HepG2 (cell line): ENCODE measurements at regions not wholly inside any gene's neighbourhood (a gene's known extent, or its start where the extent isn't known, plus 50 kb on each side); places are given as distances from the start of the nearest gene placed in this dataset.

Source experiments
- CTCF ChIP-seq: sonication (generic); formaldehyde crosslinking; IDR thresholded peaks from 2 replicates; pipeline ENCODE4 v1.5.0; 2020; ENCODE audit warnings: mild to moderate bottlenecking, missing genetic modification reagents, moderate library complexity
- ESRRA ChIP-seq: sonication (generic); formaldehyde crosslinking; IDR thresholded peaks from 2 replicates; pipeline ENCODE4 v1.5.1; 2020; ENCODE audit warnings: mild to moderate bottlenecking, low read depth, missing genetic modification reagents
- GATAD2A ChIP-seq: IDR thresholded peaks from 2 replicates; pipeline ENCODE4 v1.6.1; 2016
- HNF1A ChIP-seq, 2 experiments: sonication (generic) in 1 of 2; formaldehyde crosslinking in 1 of 2; IDR thresholded peaks; 2 replicates each; pipeline versions ENCODE4 v1.4.0 to v1.6.1; 2016 to 2020; ENCODE audit warnings: borderline replicate concordance in 1 of 2, low read depth in 1 of 2, mild to moderate bottlenecking in 1 of 2, missing genetic modification reagents in 1 of 2
- HOXD1 ChIP-seq: sonication (generic); formaldehyde crosslinking; IDR thresholded peaks from 2 replicates; pipeline ENCODE4 v1.5.0; 2020; ENCODE audit warnings: missing genetic modification reagents
- SATB2 ChIP-seq: sonication (generic); formaldehyde crosslinking; IDR thresholded peaks from 2 replicates; pipeline ENCODE4 v1.5.0; 2020; ENCODE audit warnings: missing genetic modification reagents
- TMF1 ChIP-seq: sonication (generic); formaldehyde crosslinking; IDR thresholded peaks from 2 replicates; pipeline ENCODE4 v1.8.1; 2022; ENCODE audit warnings: low read depth, missing genetic modification reagents
- TRAFD1 ChIP-seq: sonication (generic); formaldehyde crosslinking; IDR thresholded peaks from 2 replicates; pipeline ENCODE4 v1.5.1; 2020; ENCODE audit warnings: missing genetic modification reagents, mild to moderate bottlenecking, borderline replicate concordance
- TSC22D2 ChIP-seq: sonication (generic); formaldehyde crosslinking; IDR thresholded peaks from 2 replicates; pipeline ENCODE4 v1.5.1; 2020; ENCODE audit warnings: missing genetic modification reagents, mild to moderate bottlenecking, borderline replicate concordance
- WIZ ChIP-seq: sonication (generic); formaldehyde crosslinking; IDR thresholded peaks from 2 replicates; pipeline ENCODE4 v1.5.1; 2020; ENCODE audit warnings: mild to moderate bottlenecking, missing genetic modification reagents
- ZBTB38 ChIP-seq: sonication (generic); formaldehyde crosslinking; IDR thresholded peaks from 2 replicates; pipeline ENCODE4 v1.5.1; 2020; ENCODE audit warnings: mild to moderate bottlenecking, missing genetic modification reagents
- ZNF331 ChIP-seq: sonication (generic); formaldehyde crosslinking; IDR thresholded peaks from 2 replicates; pipeline ENCODE4 v1.4.0; 2020; ENCODE audit warnings: missing genetic modification reagents
- ZNF816 ChIP-seq: sonication (generic); formaldehyde crosslinking; IDR thresholded peaks from 2 replicates; pipeline ENCODE4 v1.8.0; 2022; ENCODE audit warnings: missing genetic modification reagents, mild to moderate bottlenecking, borderline replicate concordance
- TF ChIP-seq, protein P1 (sequence below): IDR thresholded peaks from 2 replicates; pipeline ENCODE4 v1.4.0; 2020; ENCODE audit warnings: mild to moderate bottlenecking, missing genetic modification reagents
- TF ChIP-seq, protein P2 (sequence below): IDR thresholded peaks from 2 replicates; pipeline ENCODE4 v1.6.1; 2012; ENCODE audit warnings: inconsistent platforms
- TF ChIP-seq, protein P3 (sequence below): sonication (generic); formaldehyde crosslinking; IDR thresholded peaks from 2 replicates; pipeline ENCODE4 v1.5.0; 2020; ENCODE audit warnings: mild to moderate bottlenecking, missing genetic modification reagents

DNA sequence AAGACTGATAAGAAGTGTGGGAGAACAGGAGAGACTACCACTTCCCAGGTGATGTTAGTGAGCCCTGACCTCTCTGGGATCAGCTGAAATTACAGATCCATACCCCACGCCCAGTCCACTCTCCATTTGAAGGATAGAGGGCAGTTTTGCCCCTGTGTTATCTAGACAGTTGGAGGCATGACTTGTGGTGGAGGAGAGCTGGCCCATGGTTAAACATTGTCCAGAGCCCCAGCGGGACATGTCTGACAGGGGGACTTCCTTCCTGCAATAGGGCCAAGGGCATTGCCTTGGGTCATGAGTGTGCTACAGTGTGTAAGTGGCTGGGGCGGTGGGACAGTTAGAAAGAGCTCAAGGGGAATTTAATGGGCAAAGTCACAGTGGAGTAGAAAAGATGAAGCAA is 181.1 kb downstream of the MID1IP1 start (continued):
- TF ChIP-seq CTCF (CRISPR knock-in tag) (peak; percentile 39), TSC22D2 (no peak), ESRRA (CRISPR knock-in tag) (peak; percentile 44; the same call in 1 of the 2 replicates), TMF1 (CRISPR knock-in tag) (no peak), WIZ (CRISPR knock-in tag) (no peak), HNF1A (IDR thresholded peaks at IDR 0.05; ENCODE audit: low read depth) (peak; percentile 88), HNF1A (CRISPR knock-in tag; IDR thresholded peaks at IDR 0.05; ENCODE audit: borderline replicate concordance) (peak; percentile 81; the same call in 1 of the 2 replicates), ZBTB38 (CRISPR knock-in tag) (no peak), TRAFD1 (CRISPR knock-in tag) (no peak), SATB2 (CRISPR knock-in tag) (no peak), ZNF331 (CRISPR knock-in tag) (no peak), ZNF816 (no peak), HOXD1 (CRISPR knock-in tag) (0 out of 2 replicates have a peak, but pooled peaks have one; percentile 39), GATAD2A (CRISPR knock-in tag) (0 out of 2 replicates have a peak, but pooled peaks have one; percentile 17)
- TF ChIP-seq, protein P1, sequence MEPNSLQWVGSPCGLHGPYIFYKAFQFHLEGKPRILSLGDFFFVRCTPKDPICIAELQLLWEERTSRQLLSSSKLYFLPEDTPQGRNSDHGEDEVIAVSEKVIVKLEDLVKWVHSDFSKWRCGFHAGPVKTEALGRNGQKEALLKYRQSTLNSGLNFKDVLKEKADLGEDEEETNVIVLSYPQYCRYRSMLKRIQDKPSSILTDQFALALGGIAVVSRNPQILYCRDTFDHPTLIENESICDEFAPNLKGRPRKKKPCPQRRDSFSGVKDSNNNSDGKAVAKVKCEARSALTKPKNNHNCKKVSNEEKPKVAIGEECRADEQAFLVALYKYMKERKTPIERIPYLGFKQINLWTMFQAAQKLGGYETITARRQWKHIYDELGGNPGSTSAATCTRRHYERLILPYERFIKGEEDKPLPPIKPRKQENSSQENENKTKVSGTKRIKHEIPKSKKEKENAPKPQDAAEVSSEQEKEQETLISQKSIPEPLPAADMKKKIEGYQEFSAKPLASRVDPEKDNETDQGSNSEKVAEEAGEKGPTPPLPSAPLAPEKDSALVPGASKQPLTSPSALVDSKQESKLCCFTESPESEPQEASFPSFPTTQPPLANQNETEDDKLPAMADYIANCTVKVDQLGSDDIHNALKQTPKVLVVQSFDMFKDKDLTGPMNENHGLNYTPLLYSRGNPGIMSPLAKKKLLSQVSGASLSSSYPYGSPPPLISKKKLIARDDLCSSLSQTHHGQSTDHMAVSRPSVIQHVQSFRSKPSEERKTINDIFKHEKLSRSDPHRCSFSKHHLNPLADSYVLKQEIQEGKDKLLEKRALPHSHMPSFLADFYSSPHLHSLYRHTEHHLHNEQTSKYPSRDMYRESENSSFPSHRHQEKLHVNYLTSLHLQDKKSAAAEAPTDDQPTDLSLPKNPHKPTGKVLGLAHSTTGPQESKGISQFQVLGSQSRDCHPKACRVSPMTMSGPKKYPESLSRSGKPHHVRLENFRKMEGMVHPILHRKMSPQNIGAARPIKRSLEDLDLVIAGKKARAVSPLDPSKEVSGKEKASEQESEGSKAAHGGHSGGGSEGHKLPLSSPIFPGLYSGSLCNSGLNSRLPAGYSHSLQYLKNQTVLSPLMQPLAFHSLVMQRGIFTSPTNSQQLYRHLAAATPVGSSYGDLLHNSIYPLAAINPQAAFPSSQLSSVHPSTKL (CRISPR knock-in tag) = 0 out of 2 replicates have a peak, but pooled peaks have one; percentile 19
- TF ChIP-seq, protein P2, sequence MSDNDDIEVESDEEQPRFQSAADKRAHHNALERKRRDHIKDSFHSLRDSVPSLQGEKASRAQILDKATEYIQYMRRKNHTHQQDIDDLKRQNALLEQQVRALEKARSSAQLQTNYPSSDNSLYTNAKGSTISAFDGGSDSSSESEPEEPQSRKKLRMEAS = peak; percentile 57
- TF ChIP-seq, protein P3, sequence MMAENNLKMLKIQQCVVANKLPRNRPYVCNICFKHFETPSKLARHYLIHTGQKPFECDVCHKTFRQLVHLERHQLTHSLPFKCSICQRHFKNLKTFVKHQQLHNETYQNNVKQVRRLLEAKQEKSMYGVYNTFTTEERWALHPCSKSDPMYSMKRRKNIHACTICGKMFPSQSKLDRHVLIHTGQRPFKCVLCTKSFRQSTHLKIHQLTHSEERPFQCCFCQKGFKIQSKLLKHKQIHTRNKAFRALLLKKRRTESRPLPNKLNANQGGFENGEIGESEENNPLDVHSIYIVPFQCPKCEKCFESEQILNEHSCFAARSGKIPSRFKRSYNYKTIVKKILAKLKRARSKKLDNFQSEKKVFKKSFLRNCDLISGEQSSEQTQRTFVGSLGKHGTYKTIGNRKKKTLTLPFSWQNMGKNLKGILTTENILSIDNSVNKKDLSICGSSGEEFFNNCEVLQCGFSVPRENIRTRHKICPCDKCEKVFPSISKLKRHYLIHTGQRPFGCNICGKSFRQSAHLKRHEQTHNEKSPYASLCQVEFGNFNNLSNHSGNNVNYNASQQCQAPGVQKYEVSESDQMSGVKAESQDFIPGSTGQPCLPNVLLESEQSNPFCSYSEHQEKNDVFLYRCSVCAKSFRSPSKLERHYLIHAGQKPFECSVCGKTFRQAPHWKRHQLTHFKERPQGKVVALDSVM = no peak
